GM12878 (cell line): ENCODE measurements at regions not wholly inside any gene's neighbourhood (a gene's known extent, or its start where the extent isn't known, plus 50 kb on each side); places are given as distances from the start of the nearest gene placed in this dataset.

Experiments
- ATAC-seq: fragments of 200-7000 bp; cut with Tn5 transposase; 3 replicates; pipeline ENCODE4 v1.9.1; 2020; ENCODE audit warnings: mild to moderate bottlenecking, moderate library complexity
- BruUV-seq: library from RNA; stranded (reverse); fragments of 400-500 nt; replicated peaks from 2 replicates; lab custom pipeline; 2021; lab: Mats Ljungman, UMichigan
- CTCF ChIA-PET: fragments of 300-600 bp; sonication (Branson Sonifier 250); formaldehyde crosslinking; extraction: SDS; loops from one replicate; lab custom pipeline; 2021; ENCODE audit warnings: inconsistent platforms; lab: Yijun Ruan, JAX
- POLR2A ChIA-PET: fragments of 350-600 bp; formaldehyde crosslinking; extraction: SDS; loops from one replicate; lab custom pipeline; 2021; ENCODE audit warnings: inconsistent platforms; lab: Charles Lee
- RAD21 ChIA-PET: fragments of 300-600 bp; sonication (Branson Sonifier 250); formaldehyde crosslinking; loops from one replicate; lab custom pipeline; 2023; ENCODE audit warnings: antibody characterized with exemption; ENCODE audit not compliant: unreplicated experiment; lab: Charles Lee
- SMC1A ChIA-PET: fragments of 300-600 bp; sonication (Branson Sonifier 250); formaldehyde crosslinking; loops from one replicate; lab custom pipeline; 2023; ENCODE audit not compliant: unreplicated experiment, uncharacterized antibody; lab: Charles Lee
- DNase-seq: peaks from one replicate; pipeline ENCODE4 v3.0.0-alpha.2; 2011; ENCODE audit warnings: low read depth, low spot score
- FAIRE-seq: peaks from 3 replicates; lab custom pipeline; 2011; peaks lifted over from hg19 to GRCh38; lab: Jason Lieb, UNC
- H2AFZ ChIP-seq: 2 replicates; pipeline ENCODE4 v1.6.0; 2011; ENCODE audit warnings: low read depth, low read length, control low read depth; ENCODE audit not compliant: control insufficient read depth
- H3K27ac ChIP-seq: 2 replicates; pipeline ENCODE4 v1.5.1; 2011; ENCODE audit warnings: control low read depth; ENCODE audit not compliant: control insufficient read depth, insufficient read depth
- H3K27me3 ChIP-seq, 2 experiments: replicated peaks in 1 of 2; 2 replicates each; pipeline versions ENCODE4 v1.6.0 to v1.6.1; 2011; ENCODE audit warnings: low read length in 1 of 2; ENCODE audit not compliant: control insufficient read depth in 2 of 2, insufficient read depth in 2 of 2
- H3K36me3 ChIP-seq, 2 experiments: 2 replicates each; pipeline ENCODE4 v1.5.1; 2011; ENCODE audit warnings: low read length in 1 of 2; ENCODE audit not compliant: control insufficient read depth in 2 of 2, insufficient read depth in 2 of 2
- H3K4me1 ChIP-seq: 2 replicates; pipeline ENCODE4 v1.6.1; 2011; ENCODE audit warnings: mild to moderate bottlenecking, low read length, moderate library complexity, mixed read lengths; ENCODE audit not compliant: control insufficient read depth, insufficient read depth
- H3K4me2 ChIP-seq: 2 replicates; pipeline ENCODE4 v1.6.0; 2011; ENCODE audit warnings: control low read depth; ENCODE audit not compliant: control insufficient read depth, insufficient read depth
- H3K4me3 ChIP-seq: fragments of 200-600 bp; sonication (generic); 2 replicates; pipeline ENCODE4 v1.5.1; 2016
- H3K79me2 ChIP-seq: 2 replicates; pipeline ENCODE4 v1.6.0; 2011; ENCODE audit warnings: low read length; ENCODE audit not compliant: control insufficient read depth, insufficient read depth
- H3K9ac ChIP-seq: 2 replicates; pipeline ENCODE4 v1.8.0; 2011; ENCODE audit warnings: low read length, control low read depth, mixed read lengths; ENCODE audit not compliant: control insufficient read depth, insufficient read depth
- H3K9me3 ChIP-seq: replicated peaks from 3 replicates; pipeline ENCODE4 v1.5.1; 2011; ENCODE audit warnings: mild to moderate bottlenecking, low read length; ENCODE audit not compliant: control insufficient read depth, insufficient read depth
- H4K20me1 ChIP-seq: 2 replicates; pipeline ENCODE4 v1.6.0; 2011; ENCODE audit not compliant: control insufficient read depth, insufficient read depth
- ASH2L ChIP-seq: fragments of 300-600, 200-600 bp; sonication (generic); IDR thresholded peaks from 2 replicates; pipeline ENCODE4 v1.6.1; 2017; ENCODE audit warnings: low read depth, mild to moderate bottlenecking, borderline replicate concordance
- BCL11A ChIP-seq: IDR thresholded peaks from 2 replicates; pipeline ENCODE4 v1.6.1; 2011; ENCODE audit warnings: low read depth, low read length
- EP300 ChIP-seq, 2 experiments: fragments of 150-350 bp in 1 of 2; IDR thresholded peaks; 2 replicates each; pipeline ENCODE4 v1.6.1; 2011 to 2012; ENCODE audit warnings: low read depth in 2 of 2, low read length in 2 of 2, borderline replicate concordance in 1 of 2, improper control_type of control experiment in 1 of 2, inconsistent platforms in 1 of 2; ENCODE audit not compliant: control insufficient read depth in 1 of 2
- JUNB ChIP-seq: IDR thresholded peaks from 2 replicates; pipeline ENCODE4 v1.6.1; 2016; ENCODE audit warnings: antibody characterized with exemption, mild to moderate bottlenecking
- NRF1 ChIP-seq: conservative IDR thresholded peaks from 2 replicates; pipeline ENCODE4 v1.6.1; 2011; ENCODE audit warnings: mild to moderate bottlenecking, low read depth, low read length, improper control_type of control experiment
- SMAD1 ChIP-seq: fragments of 450-650 bp; IDR thresholded peaks from 2 replicates; pipeline ENCODE4 v1.6.1; 2018; ENCODE audit warnings: mild to moderate bottlenecking, low read depth; ENCODE audit not compliant: partially characterized antibody
- SMC3 ChIP-seq: IDR thresholded peaks from 2 replicates; pipeline ENCODE4 v1.6.1; 2011; ENCODE audit warnings: low read length, improper control_type of control experiment, borderline replicate concordance
- SUPT20H ChIP-seq: IDR thresholded peaks from 2 replicates; pipeline ENCODE4 v1.6.1; 2011; ENCODE audit warnings: low read depth, mild to moderate bottlenecking, low read length, moderate library complexity, borderline replicate concordance; ENCODE audit not compliant: control insufficient read depth
- TCF12 ChIP-seq: IDR thresholded peaks from 2 replicates; pipeline ENCODE4 v1.6.1; 2011; ENCODE audit warnings: low read depth, mild to moderate bottlenecking, low read length
- YBX1 ChIP-seq: fragments of 450-650 bp; IDR thresholded peaks from 2 replicates; pipeline ENCODE4 v1.6.1; 2016; ENCODE audit warnings: antibody characterized with exemption
- ZNF274 ChIP-seq: IDR thresholded peaks from one replicate; pipeline ENCODE4 v1.8.0; 2011; ENCODE audit not compliant: insufficient read length, insufficient read depth
- WGBS: methylation state at CpG from one replicate; pipeline ENCODE4 v1.1.6; 2016; ENCODE audit warnings: low lambda C conversion rate; ENCODE audit not compliant: insufficient replicate concordance, insufficient coverage; ENCODE audit errors: missing lambda C conversion rate; 5-methylcytosine and 5-hydroxymethylcytosine counted together
- in situ Hi-C: fragments of 300-500 bp; cut with MboI; formaldehyde crosslinking; loops from 9 replicates; pipeline ENCODE4 v1.14.3; 2018; ENCODE audit warnings: mixed read lengths
- intact Hi-C: fragments of 100-400 bp; cut with micrococcal nuclease; formaldehyde crosslinking; loops from one replicate; pipeline ENCODE4 v1.14.2; 2022; ENCODE audit not compliant: unreplicated experiment
- TF ChIP-seq, protein P1 (sequence below): fragments of 450-650 bp; IDR thresholded peaks from 2 replicates; pipeline ENCODE4 v1.6.1; 2016; ENCODE audit warnings: mild to moderate bottlenecking
- TF ChIP-seq, protein P2 (sequence below): IDR thresholded peaks from 2 replicates; pipeline ENCODE4 v1.6.1; 2011; ENCODE audit warnings: borderline replicate concordance, low read depth, mild to moderate bottlenecking, moderate library complexity, mixed read lengths, low read length; ENCODE audit not compliant: insufficient read depth; ENCODE audit errors: extremely low read length
- TF ChIP-seq, protein P3 (sequence below): fragments of 450-650 bp; IDR thresholded peaks from 2 replicates; pipeline ENCODE4 v1.6.1; 2018; ENCODE audit warnings: borderline replicate concordance, mild to moderate bottlenecking; ENCODE audit not compliant: partially characterized antibody
- TF ChIP-seq, protein P4 (sequence below): IDR thresholded peaks from 2 replicates; pipeline ENCODE4 v1.6.1; 2012; ENCODE audit warnings: low read length, inconsistent platforms

DNA sequence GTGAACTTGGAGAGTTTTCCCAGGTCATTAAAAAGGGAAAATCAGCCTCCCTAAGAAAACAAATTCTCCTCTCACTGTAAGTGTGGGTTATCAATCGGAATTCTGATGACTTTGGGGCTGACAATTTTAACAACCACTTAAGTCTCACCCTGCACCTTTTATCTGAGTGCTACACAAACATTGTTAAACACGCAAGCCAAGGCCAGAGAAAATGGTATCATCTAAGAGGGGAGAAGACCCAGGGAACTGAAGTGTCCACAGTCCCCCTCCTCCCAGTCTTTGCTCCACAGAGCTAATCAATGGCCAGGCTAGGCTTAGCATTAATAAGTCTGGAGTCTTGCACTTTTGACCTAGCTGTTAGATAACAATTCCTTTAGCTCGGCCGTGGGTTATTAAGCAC lies 51.7 kb upstream of the TBX5 start:
- RAD21 ChIA-PET: no interaction called here
- Histone ChIP-seq H3K4me2 (no peak overlapping the region), H3K4me1 (no peaks in the 10 kb centered on the region), H3K27ac (no peak overlapping the region), H3K9ac (no peak overlapping the region), H3K79me2 (no peaks in the 10 kb centered on the region), H3K27me3 (no peaks in the 10 kb centered on the region; a peak in 1 of 4 replicates), H3K4me3 (no peak overlapping the region), H3K9me3 (no peaks in the 10 kb centered on the region), H3K36me3 (no peaks in the 10 kb centered on the region), H4K20me1 (no peaks in the 10 kb centered on the region), H2AFZ (no peak overlapping the region)
- 36% methylated on average over 4 of the region's 4 CpGs for WGBS
- POLR2A ChIA-PET: no interaction called here
- SMC1A ChIA-PET: no interaction called here
- TF ChIP-seq JUNB: no peak
- TF ChIP-seq SMAD1: no peak
- TF ChIP-seq EP300 (IDR thresholded peaks at IDR 0.05; ENCODE audit: borderline replicate concordance in 1 of 2, control insufficient read depth in 1 of 2, low read depth in 2 of 2, low read length in 2 of 2): no peak
- TF ChIP-seq ZNF274: no peak
- TF ChIP-seq, protein P1, sequence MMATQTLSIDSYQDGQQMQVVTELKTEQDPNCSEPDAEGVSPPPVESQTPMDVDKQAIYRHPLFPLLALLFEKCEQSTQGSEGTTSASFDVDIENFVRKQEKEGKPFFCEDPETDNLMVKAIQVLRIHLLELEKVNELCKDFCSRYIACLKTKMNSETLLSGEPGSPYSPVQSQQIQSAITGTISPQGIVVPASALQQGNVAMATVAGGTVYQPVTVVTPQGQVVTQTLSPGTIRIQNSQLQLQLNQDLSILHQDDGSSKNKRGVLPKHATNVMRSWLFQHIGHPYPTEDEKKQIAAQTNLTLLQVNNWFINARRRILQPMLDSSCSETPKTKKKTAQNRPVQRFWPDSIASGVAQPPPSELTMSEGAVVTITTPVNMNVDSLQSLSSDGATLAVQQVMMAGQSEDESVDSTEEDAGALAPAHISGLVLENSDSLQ: no peak
- TF ChIP-seq NRF1: no peak
- TF ChIP-seq, protein P2, sequence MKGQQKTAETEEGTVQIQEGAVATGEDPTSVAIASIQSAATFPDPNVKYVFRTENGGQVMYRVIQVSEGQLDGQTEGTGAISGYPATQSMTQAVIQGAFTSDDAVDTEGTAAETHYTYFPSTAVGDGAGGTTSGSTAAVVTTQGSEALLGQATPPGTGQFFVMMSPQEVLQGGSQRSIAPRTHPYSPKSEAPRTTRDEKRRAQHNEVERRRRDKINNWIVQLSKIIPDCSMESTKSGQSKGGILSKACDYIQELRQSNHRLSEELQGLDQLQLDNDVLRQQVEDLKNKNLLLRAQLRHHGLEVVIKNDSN: no peak
- no peak for TF ChIP-seq BCL11A
- TF ChIP-seq YBX1: no peak
- TF ChIP-seq TCF12: no peak
- TF ChIP-seq, protein P3, sequence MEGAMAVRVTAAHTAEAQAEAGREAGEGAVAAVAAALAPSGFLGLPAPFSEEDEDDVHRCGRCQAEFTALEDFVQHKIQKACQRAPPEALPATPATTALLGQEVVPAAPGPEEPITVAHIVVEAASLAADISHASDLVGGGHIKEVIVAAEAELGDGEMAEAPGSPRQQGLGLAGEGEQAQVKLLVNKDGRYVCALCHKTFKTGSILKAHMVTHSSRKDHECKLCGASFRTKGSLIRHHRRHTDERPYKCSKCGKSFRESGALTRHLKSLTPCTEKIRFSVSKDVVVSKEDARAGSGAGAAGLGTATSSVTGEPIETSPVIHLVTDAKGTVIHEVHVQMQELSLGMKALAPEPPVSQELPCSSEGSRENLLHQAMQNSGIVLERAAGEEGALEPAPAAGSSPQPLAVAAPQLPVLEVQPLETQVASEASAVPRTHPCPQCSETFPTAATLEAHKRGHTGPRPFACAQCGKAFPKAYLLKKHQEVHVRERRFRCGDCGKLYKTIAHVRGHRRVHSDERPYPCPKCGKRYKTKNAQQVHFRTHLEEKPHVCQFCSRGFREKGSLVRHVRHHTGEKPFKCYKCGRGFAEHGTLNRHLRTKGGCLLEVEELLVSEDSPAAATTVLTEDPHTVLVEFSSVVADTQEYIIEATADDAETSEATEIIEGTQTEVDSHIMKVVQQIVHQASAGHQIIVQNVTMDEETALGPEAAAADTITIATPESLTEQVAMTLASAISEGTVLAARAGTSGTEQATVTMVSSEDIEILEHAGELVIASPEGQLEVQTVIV: no peak
- TF ChIP-seq ASH2L: no peak
- no peak for TF ChIP-seq SUPT20H
- TF ChIP-seq, protein P4, sequence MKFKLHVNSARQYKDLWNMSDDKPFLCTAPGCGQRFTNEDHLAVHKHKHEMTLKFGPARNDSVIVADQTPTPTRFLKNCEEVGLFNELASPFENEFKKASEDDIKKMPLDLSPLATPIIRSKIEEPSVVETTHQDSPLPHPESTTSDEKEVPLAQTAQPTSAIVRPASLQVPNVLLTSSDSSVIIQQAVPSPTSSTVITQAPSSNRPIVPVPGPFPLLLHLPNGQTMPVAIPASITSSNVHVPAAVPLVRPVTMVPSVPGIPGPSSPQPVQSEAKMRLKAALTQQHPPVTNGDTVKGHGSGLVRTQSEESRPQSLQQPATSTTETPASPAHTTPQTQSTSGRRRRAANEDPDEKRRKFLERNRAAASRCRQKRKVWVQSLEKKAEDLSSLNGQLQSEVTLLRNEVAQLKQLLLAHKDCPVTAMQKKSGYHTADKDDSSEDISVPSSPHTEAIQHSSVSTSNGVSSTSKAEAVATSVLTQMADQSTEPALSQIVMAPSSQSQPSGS: no peak
- no peak for TF ChIP-seq SMC3
- ATAC-seq (no peak), DNase-seq (no peak), FAIRE-seq (no peak)
- CTCF ChIA-PET: no interaction called here
- in situ Hi-C loops: no loop called here
- BruUV-seq: no TSS peak
- intact Hi-C loops: no loop called here
